Ishikawa (cell line): ENCODE measurements at regions not wholly inside any gene's neighbourhood (a gene's known extent, or its start where the extent isn't known, plus 50 kb on each side); places are given as distances from the start of the nearest gene placed in this dataset.

Experiments used
- CREB1 ChIP-seq: IDR thresholded peaks from 2 replicates; pipeline ENCODE4 v1.6.1; 2012; ENCODE audit warnings: low read depth
- EP300 ChIP-seq: IDR thresholded peaks from 2 replicates; pipeline ENCODE4 v1.6.1; 2012; ENCODE audit warnings: borderline replicate concordance
- FOXM1 ChIP-seq: IDR thresholded peaks from 2 replicates; pipeline ENCODE4 v1.6.1; 2012; ENCODE audit warnings: low read depth, borderline replicate concordance
- MAX ChIP-seq: IDR thresholded peaks from 2 replicates; pipeline ENCODE4 v1.6.1; 2012
- NFIC ChIP-seq: IDR thresholded peaks from 2 replicates; pipeline ENCODE4 v1.6.1; 2012
- REST ChIP-seq: IDR thresholded peaks from 2 replicates; pipeline ENCODE4 v1.6.1; 2012; ENCODE audit warnings: low read depth, mild to moderate bottlenecking
- TAF1 ChIP-seq: IDR thresholded peaks from 2 replicates; pipeline ENCODE4 v1.6.1; 2012; ENCODE audit warnings: low read depth, mild to moderate bottlenecking
- TCF12 ChIP-seq: IDR thresholded peaks from 2 replicates; pipeline ENCODE4 v1.6.1; 2012; ENCODE audit warnings: low read depth
- USF1 ChIP-seq: IDR thresholded peaks from 2 replicates; pipeline ENCODE4 v1.6.1; 2012

- TF ChIP-seq USF1 (no peak), CREB1 (no peak), EP300 (no peak), TAF1 (no peak), REST (no peak), TCF12 (no peak), FOXM1 (no peak), MAX (no peak), NFIC (no peak)
Observed at GRCh38 chr6:88216182-88216581, 50.0 kb upstream of the CNR1 start.
